ENCODE measurements at regions not wholly inside any gene's neighbourhood (a gene's known extent, or its start where the extent isn't known, plus 50 kb on each side); places are given as distances from the start of the nearest gene placed in this dataset.
A peak's percentile ranks its signal among the peaks of the same experiment; 100 is the strongest.
"Not testable (repeated sequence)": the region's sequence is repeated elsewhere in the genome, so short reads cannot be mapped to it uniquely, and the experiment has no call there.

DNA sequence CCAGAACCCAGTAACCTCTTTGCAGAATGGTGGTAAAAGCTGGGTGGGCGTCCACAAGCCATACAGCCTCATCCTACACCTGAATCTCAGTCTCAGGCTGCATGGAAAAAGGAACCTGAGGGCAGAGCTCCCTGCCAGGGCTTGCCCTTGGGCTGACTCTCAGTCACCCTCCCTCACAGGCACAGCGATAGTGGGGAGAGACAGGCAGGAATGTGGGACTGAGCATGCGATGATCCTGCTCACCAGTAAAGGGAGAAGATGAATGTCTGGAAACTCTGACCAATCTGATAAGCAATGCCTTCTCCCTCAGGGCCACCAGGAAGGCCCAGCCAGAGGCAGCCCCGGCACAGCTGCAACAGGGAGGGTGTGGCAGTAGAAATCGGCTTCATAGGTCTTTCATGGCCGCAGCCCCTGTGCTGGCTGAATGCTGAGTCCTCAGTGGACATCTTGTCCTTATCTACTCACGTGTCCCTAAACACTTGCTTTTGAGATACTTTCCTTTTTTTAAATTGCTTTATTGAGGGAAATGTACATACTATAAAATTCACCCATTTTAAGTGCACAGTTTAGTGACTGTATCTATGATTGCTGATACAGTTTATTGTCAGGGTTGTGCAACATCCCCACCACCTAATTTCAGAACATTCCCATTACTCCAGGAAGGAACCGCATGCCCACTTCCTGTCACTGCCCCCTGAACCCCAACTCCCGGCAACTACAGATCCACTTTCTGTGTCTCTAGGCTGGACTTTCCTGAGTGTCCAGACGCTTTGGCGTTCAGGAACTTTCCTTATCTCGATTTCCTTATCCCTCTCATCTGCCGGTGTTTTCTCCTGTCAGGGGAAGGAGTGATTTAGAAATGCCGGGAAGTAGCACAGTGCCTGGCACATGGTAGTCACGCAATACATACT lies 258.1 kb downstream of the PCNX1 start:
- H3K27ac ChIP-seq: no peak overlapping the region
- no peak for DNase-seq (ENCODE audit: low read depth, low spot score)

DNA sequence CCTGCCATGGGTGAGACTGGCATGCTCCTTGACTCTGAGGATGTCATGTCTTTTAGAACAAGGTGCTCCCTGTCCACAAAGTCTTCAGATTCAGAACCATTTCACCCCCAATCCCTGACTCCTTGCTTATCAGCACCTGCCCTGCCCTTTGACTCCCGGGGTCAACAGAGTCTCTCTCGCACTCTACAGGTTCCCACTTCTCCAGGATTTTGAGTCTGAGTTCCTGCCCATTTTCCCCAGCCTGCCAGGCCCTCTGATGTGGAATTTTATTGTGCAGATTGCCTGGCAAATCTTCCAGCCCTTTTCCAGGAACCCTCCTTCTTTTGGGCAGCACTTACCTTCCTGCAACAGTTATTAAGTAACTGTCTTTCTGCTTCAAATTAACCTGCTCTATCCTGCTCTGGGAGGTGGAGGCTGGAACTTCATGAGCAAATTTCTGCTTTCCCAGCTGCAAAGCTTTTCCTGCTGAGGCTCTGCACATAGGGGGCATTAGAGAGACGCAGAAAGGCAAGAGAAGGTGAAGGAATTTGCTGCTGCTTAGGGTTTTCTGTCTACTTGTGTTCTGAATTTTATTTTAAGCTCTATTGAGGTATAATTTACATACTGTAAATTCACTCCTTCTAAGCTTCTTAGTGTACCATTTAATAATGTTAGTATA lies 259.1 kb downstream of the PCNX1 start:
- DNase-seq (ENCODE audit: low read depth, low spot score): no peak
- H3K27ac ChIP-seq: no peak overlapping the region

DNA sequence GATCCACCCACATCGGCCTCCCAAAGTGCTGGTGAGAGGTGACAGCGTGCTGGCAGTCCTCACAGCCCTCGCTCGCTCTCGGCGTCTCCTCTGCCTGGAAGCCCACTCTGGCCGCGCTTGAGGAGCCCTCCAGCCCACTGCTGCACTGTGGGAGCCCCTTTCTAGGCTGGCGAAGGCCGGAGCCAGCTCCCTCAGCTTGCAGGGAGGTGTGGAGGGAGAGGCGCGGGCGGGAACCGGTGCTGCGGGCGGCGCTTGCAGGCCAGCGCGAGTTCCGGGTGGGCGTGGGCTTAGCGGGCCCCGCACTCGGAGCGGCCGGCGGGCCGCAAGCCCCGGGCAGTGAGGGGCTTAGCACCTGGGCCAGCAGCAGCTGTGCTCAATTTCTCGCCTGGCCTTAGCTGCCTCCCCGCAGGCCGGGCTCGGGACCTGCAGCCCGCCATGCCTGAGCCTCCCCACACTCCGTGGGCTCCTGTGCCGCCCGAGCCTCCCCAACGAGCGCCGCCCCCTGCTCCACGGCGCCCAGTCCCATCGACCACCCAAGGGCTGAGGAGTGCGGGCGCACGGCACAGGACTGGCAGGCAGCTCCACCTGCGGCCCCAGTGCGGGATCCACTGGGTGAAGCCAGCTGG lies 260.2 kb downstream of the PCNX1 start:
- H3K27ac ChIP-seq; DNase-seq (ENCODE audit: low read depth, low spot score): not testable (repeated sequence)

DNA sequence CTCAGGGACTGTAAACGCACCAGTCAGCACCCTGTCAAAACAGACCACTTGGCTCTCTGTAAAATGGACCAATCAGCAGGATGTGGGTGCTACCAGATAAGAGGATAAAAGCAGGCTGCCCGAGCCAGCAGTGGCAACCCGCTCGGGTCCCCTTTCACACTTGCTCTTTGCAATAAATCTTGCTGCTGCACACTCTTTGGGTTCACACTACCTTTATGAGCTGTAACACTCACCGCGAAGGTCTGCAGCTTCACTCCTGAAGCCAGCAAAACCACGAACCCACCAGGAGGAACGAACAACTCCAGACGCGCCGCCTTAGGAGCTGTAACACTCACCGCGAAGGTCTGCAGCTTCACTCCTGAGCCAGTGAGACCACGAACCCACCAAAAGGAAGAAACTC lies 260.9 kb downstream of the PCNX1 start:
- DNase-seq (ENCODE audit: low read depth, low spot score); H3K27ac ChIP-seq: not testable (repeated sequence)

DNA sequence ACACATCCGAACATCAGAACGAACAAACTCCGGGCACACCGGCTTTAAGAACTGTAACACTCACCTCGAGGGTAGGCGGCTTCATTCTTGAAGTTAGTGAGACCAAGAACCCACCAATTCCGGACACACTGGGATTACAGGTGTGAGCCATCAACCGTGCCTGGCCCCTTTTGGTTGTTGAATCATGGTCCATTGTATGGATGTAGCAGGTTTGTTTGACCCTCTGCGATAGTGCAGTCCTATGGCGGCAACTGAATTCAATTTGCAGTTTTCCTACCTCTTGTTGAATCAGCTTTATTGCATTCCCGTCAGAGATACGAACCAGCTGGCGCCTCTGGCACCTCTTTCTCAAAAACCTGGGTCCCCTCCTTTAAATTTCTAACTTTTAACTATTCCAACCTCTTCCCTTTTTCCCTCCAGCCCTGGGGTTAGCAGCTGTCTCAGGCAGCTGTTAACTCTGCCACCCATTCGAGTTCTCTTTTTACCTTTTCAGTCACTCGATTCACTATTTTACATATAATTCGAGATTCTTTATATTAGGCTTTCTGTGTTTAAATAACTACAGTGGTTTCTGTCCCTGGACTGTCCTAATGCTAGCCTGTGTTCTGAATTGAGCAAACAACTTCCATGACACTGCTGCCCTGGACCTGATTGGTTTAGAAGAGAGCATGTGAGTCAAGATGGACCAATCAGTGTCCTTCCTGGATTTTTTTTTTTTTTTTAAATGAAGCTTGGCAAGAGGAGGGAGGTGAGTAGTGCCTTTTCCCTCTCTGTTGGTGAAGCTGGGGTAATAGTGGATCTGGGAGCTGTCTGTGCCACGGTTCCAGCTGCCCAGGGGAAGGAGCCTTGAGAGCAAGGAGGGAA lies 261.5 kb downstream of the PCNX1 start:
- DNase-seq (ENCODE audit: low read depth, low spot score): no peak

DNA sequence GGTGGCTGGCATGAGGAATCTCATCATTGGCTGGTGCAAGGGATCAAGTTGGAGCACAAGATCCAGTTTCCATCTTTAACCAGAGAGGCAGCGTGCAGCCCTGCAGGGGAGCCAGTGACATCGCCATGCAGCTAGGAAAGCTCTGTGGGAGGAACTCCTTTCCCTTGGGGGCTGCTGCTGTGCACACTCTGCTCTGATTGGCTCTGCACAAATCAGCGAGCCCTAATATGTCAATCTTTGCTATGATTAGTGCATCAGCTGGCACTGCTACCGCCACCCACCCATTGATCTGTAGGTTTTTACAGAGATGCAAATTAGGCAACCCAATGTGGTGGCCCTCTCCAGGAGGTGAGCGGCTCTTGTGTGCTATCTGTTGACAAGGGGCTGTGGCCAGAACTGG lies 262.6 kb downstream of the PCNX1 start:
- DNase-seq (ENCODE audit: low read depth, low spot score): no peak
- no peak overlapping the region for H3K27ac ChIP-seq

More for the DNA sequence above, 261.5 kb downstream of the PCNX1 start:
- no peak overlapping the region for H3K27ac ChIP-seq

DNA sequence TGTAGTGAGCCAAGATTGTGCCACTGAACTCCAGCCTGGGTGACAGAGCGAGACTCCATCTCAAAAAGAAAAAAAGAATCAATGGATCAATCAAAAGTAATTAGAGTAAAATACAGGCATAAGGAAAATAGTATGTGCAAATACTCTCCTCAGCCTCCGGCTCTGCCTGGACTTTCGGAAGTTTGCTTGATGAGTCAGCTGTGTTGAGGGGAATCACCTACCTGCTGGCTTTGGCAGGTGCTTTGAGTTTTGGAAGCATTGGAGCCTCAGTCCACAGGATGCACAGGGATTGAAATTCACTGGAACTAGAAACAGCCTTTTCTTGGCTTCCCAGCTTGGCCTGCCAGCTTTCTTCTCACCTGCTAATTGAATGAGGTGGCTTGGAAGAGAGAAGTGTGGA lies 268.2 kb downstream of the PCNX1 start:
- peak; percentile 44 for DNase-seq (ENCODE audit: low read depth, low spot score)
- no peak overlapping the region for H3K27ac ChIP-seq

DNA sequence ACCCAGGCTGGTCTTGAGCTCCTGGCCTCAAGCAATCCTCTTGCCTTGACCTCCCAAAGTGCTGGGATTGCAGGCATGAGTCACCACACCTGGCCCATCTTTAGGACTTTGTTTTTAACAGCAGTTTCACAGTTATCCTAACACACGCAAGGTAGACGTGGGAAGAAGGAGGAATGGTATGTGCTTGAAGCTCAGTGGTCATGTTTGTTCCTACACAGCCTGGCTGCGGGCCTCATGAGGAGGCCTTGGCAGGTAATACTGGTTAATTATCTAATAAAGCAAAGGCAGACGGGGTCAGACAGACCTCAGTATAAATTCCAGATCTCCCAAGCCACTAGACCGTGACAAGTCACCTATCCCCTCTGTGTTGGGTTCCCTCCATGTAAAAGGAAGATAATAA lies 271.8 kb downstream of the PCNX1 start:
- no peak overlapping the region for H3K27ac ChIP-seq
- no peak for DNase-seq (ENCODE audit: low read depth, low spot score)

DNA sequence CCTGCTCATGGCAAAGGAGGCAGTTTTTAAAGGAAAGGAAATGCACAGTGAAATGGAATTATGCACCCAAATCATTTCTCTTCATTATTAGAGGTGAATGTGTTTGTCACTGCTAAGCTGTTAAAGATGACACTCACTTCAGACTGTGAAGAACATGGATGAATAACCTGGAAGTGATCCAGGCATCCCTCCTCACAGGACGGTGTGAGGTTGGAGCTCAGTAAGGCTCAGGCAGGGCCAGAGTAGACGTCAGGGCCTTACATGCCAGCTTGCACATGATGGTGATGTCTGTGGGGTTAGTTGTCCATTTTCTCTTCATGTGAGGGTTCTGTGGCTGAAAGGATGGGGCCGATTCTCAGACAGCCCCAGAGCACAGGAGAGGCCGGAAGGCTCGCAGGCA lies 273.1 kb downstream of the PCNX1 start:
- no peak for DNase-seq (ENCODE audit: low read depth, low spot score)
- no peak overlapping the region for H3K27ac ChIP-seq

DNA sequence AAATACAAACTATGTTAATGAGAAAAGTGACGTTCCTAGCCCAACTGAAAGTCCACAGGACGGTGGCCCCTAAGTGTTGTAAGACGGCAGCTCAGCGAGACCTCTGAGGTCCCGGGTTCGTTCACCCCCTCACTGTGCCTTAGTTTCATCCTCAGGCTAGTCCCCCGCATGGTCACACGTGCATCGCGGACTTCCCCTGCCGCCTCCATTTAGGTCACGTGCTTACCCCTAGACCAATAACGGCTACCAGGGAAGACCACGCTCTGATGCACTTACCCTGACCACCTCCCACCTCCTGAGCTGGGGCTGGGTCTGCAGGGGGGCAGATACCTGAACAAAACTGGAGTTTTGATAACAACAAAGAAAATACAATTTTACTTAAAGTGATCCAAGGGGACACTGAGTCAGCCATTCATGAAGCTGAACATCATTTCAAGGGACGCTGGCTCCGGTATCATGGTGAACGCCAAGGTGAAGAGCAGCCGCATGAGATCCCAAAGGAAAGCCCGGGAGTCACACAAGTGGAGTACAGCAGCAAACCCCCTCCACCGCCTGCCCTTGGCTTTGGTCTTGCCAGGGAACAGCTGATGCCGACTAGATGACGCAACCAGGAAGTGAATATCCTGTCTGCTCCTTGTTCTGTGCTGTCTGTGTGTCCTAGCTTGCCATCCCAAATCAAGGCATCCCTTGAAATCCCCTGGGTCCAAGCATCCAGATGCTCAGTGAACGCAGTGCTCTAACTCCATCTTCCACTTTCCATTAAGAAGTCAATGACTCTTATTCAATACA lies 274.1 kb downstream of the PCNX1 start:
- no peak for DNase-seq (ENCODE audit: low read depth, low spot score)
- H3K27ac ChIP-seq: no peak overlapping the region

DNA sequence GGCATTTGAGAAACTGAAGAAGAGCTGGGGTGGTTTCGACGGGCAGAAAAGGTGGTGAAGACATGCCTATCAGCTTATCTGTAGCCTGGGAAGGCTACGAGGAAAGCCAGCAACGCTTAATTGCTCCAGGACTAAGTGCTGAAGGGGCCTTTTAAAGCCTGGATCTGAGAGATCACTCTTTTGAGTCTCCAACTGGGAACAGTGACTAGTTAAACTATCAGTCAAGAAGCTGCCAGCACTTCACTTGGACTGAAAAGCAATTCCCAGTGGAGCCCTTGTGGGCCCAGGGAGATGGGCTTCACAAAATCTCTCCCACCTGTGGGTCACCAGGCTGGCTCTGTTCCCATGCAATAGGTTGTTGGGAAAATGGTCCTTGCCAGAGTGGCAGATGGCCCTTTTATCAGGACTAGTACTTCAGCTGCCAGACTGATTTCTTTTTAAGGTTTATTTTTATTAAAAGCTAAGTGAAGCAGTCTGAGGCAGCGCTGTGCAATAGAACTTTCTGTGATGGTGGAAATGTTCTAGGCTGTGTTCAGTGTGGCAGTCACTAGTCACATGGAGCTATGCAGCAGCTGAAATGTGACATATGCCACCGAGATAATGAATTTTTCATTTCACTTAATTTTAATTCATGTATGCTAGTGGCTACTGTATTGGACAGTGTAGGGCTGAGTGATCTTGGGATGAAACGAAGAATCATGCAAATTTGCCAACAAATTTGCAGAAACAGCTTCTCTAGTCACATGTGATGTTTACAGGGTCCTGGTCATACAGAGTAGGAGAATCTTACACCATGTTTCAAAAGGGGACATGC lies 276.8 kb downstream of the PCNX1 start:
- DNase-seq (ENCODE audit: low read depth, low spot score): no peak
- no peak overlapping the region for H3K27ac ChIP-seq

DNA sequence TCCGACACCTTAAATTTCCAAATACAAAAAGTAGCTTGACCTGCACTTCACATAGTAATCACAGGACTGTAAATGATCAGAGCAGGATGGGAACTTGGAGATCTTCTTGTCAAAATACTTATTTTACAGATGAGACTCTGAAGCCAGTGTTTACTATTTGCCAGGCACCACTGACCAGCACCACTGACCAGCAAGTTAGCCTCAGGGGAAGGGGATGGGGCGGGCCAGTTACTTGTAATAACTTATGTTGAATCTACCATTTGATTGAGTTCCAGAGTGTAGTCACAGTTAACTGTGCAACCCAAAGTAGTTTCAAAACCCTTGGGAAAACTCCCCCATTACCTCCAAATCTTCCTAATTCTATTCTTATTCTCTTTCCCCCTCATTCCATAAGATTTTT lies 278.4 kb downstream of the PCNX1 start:
- no peak for DNase-seq (ENCODE audit: low read depth, low spot score)
- H3K27ac ChIP-seq: no peak overlapping the region

DNA sequence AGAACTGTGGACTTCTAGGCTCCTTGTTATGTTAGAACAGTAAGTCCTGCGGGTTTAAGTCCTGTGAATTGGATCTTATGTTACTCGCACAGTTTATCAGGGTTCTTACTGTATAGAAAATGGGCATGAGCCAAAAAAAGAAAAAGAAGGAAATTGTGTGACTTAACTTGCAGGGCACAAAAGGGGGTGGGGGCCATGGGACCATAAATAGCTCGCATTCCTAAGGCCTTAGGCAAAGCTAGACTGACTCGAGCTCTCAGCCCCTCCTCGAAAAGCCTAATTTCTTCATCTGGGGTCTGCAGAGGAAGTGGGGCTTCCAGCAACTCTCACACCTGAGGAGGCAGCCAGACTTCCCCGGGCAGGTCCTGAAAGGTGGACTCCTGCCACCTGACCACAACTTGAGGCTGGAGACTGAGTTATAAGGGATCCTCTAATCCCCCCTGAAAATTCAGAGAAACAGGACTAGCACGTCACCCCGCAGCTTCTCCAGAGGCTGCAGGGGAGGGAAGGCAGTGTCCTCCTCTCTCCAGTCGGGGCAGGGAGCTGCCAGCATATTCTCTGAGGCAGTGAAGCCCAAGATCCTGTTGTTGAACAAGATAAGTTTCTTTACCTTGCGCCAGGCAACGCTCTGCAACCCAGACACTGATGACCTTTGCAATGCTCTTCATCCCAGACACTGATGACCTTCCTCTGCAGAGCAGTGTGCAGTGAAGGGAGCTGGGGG lies 280.5 kb downstream of the PCNX1 start:
- no peak overlapping the region for H3K27ac ChIP-seq
- no peak for DNase-seq (ENCODE audit: low read depth, low spot score)

DNA sequence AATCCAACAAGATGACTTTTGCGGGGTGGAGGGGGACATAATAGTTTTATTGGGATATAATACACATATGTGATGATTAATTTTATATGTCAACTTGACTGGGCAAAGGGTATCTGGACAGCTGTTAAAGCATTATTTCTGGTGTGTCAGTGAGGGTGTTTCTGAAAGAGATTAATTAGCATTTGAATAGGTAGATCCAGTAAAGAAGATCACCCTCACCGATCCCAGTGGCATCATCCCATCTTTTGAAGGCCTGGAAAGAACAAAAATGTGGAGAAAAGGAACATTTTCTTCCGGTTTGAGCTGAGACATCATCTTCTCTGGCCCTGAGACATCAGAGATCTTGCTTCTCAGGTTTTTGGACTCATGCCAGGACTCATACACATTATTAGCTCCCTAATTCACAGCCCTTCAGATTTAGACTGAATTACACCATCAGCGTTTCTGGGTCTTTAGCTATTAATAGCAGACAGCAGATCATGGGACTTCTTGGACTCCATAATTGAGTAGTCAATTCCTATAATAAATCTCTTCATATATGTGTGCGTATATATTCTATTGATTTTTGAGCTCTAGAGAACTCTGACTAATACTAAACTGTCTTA lies 283.6 kb downstream of the PCNX1 start:
- no peak for DNase-seq (ENCODE audit: low read depth, low spot score)
- H3K27ac ChIP-seq: no peak overlapping the region

DNA sequence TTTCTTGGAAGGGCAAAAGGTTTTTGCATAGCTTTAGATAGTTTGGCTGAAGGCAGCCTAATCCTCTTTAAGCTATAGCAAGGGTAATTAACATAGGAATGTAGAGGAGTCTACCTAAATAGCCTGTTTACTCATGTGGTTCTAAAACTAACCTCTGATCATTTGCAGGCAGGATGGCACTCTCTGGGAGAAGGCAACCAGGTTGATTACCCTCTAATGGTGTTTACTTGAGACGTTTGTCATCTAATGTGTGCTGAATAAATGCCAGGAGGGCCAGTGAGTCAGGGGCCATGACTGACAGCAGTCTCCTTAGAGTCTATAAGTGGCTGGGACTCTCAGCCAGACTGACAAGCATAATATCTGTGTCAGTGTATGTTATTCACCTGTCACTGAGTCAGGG lies 286.4 kb downstream of the PCNX1 start:
- H3K27ac ChIP-seq: no peak overlapping the region
- DNase-seq (ENCODE audit: low read depth, low spot score): no peak

DNA sequence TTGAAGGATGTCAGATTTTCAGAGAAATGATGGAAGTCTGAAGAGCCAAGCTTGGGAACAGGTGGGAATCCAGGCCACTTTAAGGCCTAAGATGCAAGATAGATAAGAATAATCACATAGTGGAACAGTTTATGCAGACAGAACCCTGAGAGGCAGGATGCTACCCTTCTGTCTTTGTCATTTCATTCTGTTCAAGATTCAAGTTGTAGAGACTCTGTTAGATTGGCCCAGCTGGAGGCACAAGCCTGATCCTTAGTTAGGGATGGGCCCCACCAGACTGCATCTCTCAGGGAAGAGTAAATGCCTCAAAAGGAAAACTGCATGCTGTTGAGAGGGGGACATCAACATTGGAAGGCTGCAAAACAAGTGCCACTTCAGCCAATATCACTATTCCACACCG lies 287.0 kb downstream of the PCNX1 start:
- no peak overlapping the region for H3K27ac ChIP-seq
- DNase-seq (ENCODE audit: low read depth, low spot score): no peak

DNA sequence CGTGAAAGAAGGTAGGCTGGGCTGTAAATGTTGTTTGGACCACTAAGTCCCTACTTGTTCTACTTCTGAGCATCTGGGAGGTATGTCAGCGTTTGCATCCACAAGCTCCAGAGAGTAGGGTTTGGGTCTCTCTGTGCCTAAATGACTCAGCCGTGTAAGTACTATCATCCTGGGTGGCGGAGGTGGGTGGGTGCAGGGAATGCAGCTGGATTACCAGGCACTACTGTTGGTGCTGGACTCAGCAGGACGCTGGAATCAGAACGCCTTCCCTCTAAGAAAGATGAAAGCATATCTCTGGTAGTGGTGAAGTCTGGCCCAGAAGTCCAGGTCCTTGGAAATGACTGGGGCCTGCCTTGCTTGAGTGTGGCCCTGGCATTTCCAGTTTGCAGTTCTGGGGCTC lies 289.7 kb downstream of the PCNX1 start:
- DNase-seq (ENCODE audit: low read depth, low spot score): no peak
- no peak overlapping the region for H3K27ac ChIP-seq

DNA sequence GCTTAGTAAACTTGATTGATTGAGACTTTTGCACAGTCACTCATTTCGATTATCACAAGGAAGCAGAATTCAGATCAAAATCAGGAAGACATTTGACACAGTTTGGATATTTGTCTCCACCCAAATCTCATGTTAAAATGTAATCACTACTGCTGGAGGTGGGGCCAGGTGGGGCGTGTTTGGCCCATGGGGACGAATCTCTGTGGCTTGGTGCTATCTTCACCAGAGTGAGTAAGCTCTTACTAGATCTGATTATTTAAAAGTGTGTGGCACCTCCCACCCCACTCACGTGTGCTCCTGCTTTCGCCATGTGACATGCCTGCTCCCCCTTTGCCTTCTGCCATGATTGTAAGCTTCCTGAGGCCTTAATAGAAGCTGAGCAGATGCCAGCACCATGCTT lies 291.4 kb downstream of the PCNX1 start:
- no peak overlapping the region for H3K27ac ChIP-seq
- DNase-seq (ENCODE audit: low read depth, low spot score): no peak

All from epithelial cell of prostate (primary cell).